Keratinocyte (primary cell): ENCODE measurements at regions not wholly inside any gene's neighbourhood (a gene's known extent, or its start where the extent isn't known, plus 50 kb on each side); places are given as distances from the start of the nearest gene placed in this dataset.

Source experiments
- EZH2 ChIP-seq: IDR thresholded peaks from one replicate; pipeline ENCODE4 v1.6.1; 2012; ENCODE audit warnings: inconsistent platforms, mild to moderate bottlenecking, low read length, moderate library complexity
- TF ChIP-seq, protein P1 (sequence below), 3 experiments: IDR thresholded peaks in 1 of 3; conservative IDR thresholded peaks in 1 of 3; optimal IDR thresholded peaks in 1 of 3; 2 replicates in 2 of 3; 3 replicates in 1 of 3; pipeline versions ENCODE3 to v1.5.1; 2011; ENCODE audit warnings: low read length in 3 of 3, mild to moderate bottlenecking in 3 of 3, moderate library complexity in 2 of 3, control low read depth in 1 of 3, inconsistent platforms in 1 of 3; ENCODE audit not compliant: insufficient read depth in 2 of 3; ENCODE audit errors: extremely low read depth in 1 of 3

DNA sequence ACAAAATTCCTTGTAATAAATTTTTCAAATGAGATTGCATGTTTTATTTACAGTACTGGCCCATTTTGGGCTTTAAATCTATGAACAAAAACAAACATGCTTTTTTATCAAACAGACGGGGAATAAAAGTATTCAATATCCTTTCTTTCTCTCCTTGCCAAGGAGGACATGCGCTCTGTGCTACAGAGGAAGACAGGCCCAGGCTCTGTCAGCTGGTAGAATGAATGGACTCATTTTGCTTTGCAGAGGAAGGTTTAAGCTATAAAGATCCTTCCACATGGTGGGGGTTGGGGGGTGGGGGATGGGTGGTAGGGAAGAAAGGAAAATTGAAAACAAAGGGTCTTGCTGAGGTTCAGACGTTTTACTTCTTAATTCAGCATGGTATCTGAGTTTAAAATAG is 575.6 kb downstream of the INSC start:
- TF ChIP-seq, protein P1, sequence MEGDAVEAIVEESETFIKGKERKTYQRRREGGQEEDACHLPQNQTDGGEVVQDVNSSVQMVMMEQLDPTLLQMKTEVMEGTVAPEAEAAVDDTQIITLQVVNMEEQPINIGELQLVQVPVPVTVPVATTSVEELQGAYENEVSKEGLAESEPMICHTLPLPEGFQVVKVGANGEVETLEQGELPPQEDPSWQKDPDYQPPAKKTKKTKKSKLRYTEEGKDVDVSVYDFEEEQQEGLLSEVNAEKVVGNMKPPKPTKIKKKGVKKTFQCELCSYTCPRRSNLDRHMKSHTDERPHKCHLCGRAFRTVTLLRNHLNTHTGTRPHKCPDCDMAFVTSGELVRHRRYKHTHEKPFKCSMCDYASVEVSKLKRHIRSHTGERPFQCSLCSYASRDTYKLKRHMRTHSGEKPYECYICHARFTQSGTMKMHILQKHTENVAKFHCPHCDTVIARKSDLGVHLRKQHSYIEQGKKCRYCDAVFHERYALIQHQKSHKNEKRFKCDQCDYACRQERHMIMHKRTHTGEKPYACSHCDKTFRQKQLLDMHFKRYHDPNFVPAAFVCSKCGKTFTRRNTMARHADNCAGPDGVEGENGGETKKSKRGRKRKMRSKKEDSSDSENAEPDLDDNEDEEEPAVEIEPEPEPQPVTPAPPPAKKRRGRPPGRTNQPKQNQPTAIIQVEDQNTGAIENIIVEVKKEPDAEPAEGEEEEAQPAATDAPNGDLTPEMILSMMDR (optimal IDR thresholded peaks at IDR 0.05 in 1 of 3, IDR thresholded peaks at IDR 0.05 in 1 of 3, conservative IDR thresholded peaks at IDR 0.05 in 1 of 3; ENCODE audit: extremely low read depth in 1 of 3, insufficient read depth in 2 of 3, low read length in 3 of 3) = no peak
- no peak for TF ChIP-seq EZH2
